ENCODE measurements at regions not wholly inside any gene's neighbourhood (a gene's known extent, or its start where the extent isn't known, plus 50 kb on each side); places are given as distances from the start of the nearest gene placed in this dataset.
"Not testable (repeated sequence)": the region's sequence is repeated elsewhere in the genome, so short reads cannot be mapped to it uniquely, and the experiment has no call there.

- no peak for DNase-seq (ENCODE audit: low read depth, low spot score)
Measured at GRCh38 chr1:182261655-182262054, 129.9 kb downstream of the GLUL start.

- DNase-seq (ENCODE audit: low read depth, low spot score) = no peak
Measured at GRCh38 chr1:182260516-182260915, 131.1 kb downstream of the GLUL start.

- no peak for DNase-seq (ENCODE audit: low read depth, low spot score)
Measured at GRCh38 chr1:182259968-182260367, 131.6 kb downstream of the GLUL start.

- no peak for DNase-seq (ENCODE audit: low read depth, low spot score)
Measured at GRCh38 chr1:182259229-182259872, 132.2 kb downstream of the GLUL start.

- no peak for DNase-seq (ENCODE audit: low read depth, low spot score)
Measured at GRCh38 chr1:182257369-182258063, 134.1 kb downstream of the GLUL start.

- DNase-seq (ENCODE audit: low read depth, low spot score) = no peak
Measured at GRCh38 chr1:182256931-182257330, 134.7 kb downstream of the GLUL start.

- no peak for DNase-seq (ENCODE audit: low read depth, low spot score)
Measured at GRCh38 chr1:182255494-182255893, 136.1 kb downstream of the GLUL start.

- DNase-seq (ENCODE audit: low read depth, low spot score) = no peak
Measured at GRCh38 chr1:182253319-182253860, 138.2 kb downstream of the GLUL start.

- DNase-seq (ENCODE audit: low read depth, low spot score) = no peak
Measured at GRCh38 chr1:182251561-182251960, 140.0 kb downstream of the GLUL start.

- DNase-seq (ENCODE audit: low read depth, low spot score) = no peak
Measured at GRCh38 chr1:182249201-182249676, 142.4 kb downstream of the GLUL start.

- DNase-seq (ENCODE audit: low read depth, low spot score) = no peak
Measured at GRCh38 chr1:182248721-182249120, 142.9 kb downstream of the GLUL start.

- not testable (repeated sequence) for DNase-seq (ENCODE audit: low read depth, low spot score)
Measured at GRCh38 chr1:182247813-182248212, 143.8 kb downstream of the GLUL start.

- no peak for DNase-seq (ENCODE audit: low read depth, low spot score)
Measured at GRCh38 chr1:182246783-182247182, 144.8 kb downstream of the GLUL start.

GRCh38 chr1:182245040-182245439 lies 146.6 kb downstream of the GLUL start:
- no peak for DNase-seq (ENCODE audit: low read depth, low spot score)

- no peak for DNase-seq (ENCODE audit: low read depth, low spot score)
Measured at GRCh38 chr1:182244451-182244850, 147.1 kb downstream of the GLUL start.

- no peak for DNase-seq (ENCODE audit: low read depth, low spot score)
Measured at GRCh38 chr1:182242641-182243040, 148.9 kb downstream of the GLUL start.

GRCh38 chr1:182240085-182240484 lies 151.5 kb downstream of the GLUL start:
- DNase-seq (ENCODE audit: low read depth, low spot score) = no peak

- DNase-seq (ENCODE audit: low read depth, low spot score) = no peak
Measured at GRCh38 chr1:182238421-182238820, 153.2 kb downstream of the GLUL start.

GRCh38 chr1:182237329-182237728 lies 154.3 kb downstream of the GLUL start:
- DNase-seq (ENCODE audit: low read depth, low spot score) = no peak

- DNase-seq (ENCODE audit: low read depth, low spot score) = no peak
Measured at GRCh38 chr1:182236651-182237077, 154.9 kb downstream of the GLUL start.

- DNase-seq (ENCODE audit: low read depth, low spot score) = no peak
Measured at GRCh38 chr1:182235952-182236650, 155.5 kb downstream of the GLUL start.

- no peak for DNase-seq (ENCODE audit: low read depth, low spot score)
Measured at GRCh38 chr1:182235604-182235951, 156.0 kb downstream of the GLUL start.

Measured in brain pericyte (primary cell).